Ascending aorta (tissue), 2 donors: ENCODE measurements at regions not wholly inside any gene's neighbourhood (a gene's known extent, or its start where the extent isn't known, plus 50 kb on each side); places are given as distances from the start of the nearest gene placed in this dataset.

ENCODE experiments used
- DNase-seq, 2 donors: peaks; one replicate each; pipeline ENCODE4 v3.0.0-alpha.2; 2019; ENCODE audit warnings: low spot score in 2 of 2
- H3K27ac ChIP-seq, 2 donors: fragments of 200-600 bp; sonication (generic); one replicate each; pipeline ENCODE4 v1.5.1; 2016 to 2017; ENCODE audit warnings: mild to moderate bottlenecking in 1 of 2
- H3K27me3 ChIP-seq: fragments of 200-600 bp; sonication (generic); one replicate; pipeline ENCODE4 v1.5.1; 2017
- H3K36me3 ChIP-seq, 2 donors: fragments of 200-600 bp; sonication (generic); one replicate each; pipeline ENCODE4 v1.5.1; 2016
- H3K4me1 ChIP-seq, 2 donors: fragments of 200-600 bp; sonication (generic); one replicate each; pipeline ENCODE4 v1.5.1; 2016 to 2017; ENCODE audit warnings: mild to moderate bottlenecking in 1 of 2
- H3K4me3 ChIP-seq, 2 donors: fragments of 200-600 bp; sonication (generic); one replicate each; pipeline ENCODE4 v1.5.1; 2016 to 2017; ENCODE audit warnings: mild to moderate bottlenecking in 1 of 2
- H3K9me3 ChIP-seq, 2 donors: fragments of 200-600 bp; sonication (generic); one replicate each; pipeline ENCODE4 v1.5.1; 2016
- intact Hi-C: fragments of 100-400 bp; cut with DNase I; formaldehyde crosslinking; loops from one replicate; pipeline ENCODE4 v1.15.1; 2023
- TF ChIP-seq, protein P1 (sequence below), 3 experiments: fragments of 200-600 bp in 2 of 3; fragments of 450-650 bp in 1 of 3; sonication (generic) in 2 of 3; IDR thresholded peaks; one replicate each; pipeline ENCODE4 v1.5.1; 2016 to 2019; ENCODE audit warnings: antibody characterized with exemption in 3 of 3, mild to moderate bottlenecking in 1 of 3, moderate library complexity in 1 of 3

DNA sequence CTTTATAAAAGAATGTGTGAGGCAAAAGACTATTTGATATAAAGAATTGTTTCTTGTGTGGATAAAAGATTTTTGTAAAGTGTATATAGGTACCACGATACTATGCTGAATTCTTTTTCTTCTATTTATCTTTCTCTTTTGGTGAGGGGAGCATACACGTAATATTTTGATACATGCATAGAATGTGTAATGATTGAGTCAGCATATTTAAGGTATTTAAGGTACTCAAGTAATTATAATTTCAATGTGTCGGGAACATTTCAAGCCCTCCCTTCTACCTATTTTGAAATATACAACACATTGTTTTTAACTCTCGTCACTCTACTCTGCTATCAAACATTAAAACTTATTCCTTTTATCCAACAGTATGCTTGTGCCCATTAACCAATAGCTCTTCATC is 1221.6 kb upstream of the PHF14 start:
- Histone ChIP-seq H3K36me3 (no peaks in the 10 kb centered on the region), H3K27me3 (no peaks in the 10 kb centered on the region), H3K9me3 (no peaks in the 10 kb centered on the region), H3K4me1 (no peaks in the 10 kb centered on the region), H3K27ac (no peak overlapping the region), H3K4me3 (no peak overlapping the region)
- TF ChIP-seq, protein P1, sequence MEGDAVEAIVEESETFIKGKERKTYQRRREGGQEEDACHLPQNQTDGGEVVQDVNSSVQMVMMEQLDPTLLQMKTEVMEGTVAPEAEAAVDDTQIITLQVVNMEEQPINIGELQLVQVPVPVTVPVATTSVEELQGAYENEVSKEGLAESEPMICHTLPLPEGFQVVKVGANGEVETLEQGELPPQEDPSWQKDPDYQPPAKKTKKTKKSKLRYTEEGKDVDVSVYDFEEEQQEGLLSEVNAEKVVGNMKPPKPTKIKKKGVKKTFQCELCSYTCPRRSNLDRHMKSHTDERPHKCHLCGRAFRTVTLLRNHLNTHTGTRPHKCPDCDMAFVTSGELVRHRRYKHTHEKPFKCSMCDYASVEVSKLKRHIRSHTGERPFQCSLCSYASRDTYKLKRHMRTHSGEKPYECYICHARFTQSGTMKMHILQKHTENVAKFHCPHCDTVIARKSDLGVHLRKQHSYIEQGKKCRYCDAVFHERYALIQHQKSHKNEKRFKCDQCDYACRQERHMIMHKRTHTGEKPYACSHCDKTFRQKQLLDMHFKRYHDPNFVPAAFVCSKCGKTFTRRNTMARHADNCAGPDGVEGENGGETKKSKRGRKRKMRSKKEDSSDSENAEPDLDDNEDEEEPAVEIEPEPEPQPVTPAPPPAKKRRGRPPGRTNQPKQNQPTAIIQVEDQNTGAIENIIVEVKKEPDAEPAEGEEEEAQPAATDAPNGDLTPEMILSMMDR (IDR thresholded peaks at IDR 0.05): no peak
- DNase-seq: no peak
- intact Hi-C loops: no loop called here

DNA sequence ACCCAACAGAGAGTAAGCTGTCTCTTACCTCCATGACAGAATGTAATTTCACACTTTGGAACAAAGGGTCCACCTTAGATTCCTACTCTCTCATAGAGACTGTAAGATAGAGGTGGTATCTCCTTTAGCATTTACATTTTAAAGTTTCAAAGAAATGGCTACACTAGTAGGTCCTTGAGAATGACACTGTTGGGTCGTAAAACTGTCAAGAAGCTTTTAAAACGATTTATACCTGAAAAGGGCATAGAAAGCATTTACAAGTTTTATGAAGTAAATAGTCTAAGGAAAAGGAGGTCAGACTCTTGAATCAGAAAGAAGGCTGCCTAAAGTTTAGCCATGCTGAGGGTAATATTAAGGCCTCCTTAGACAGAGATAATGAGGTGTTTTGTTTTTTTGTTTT is 1212.4 kb upstream of the PHF14 start:
- DNase-seq: no peak
- Histone ChIP-seq H3K36me3 (no peaks in the 10 kb centered on the region), H3K9me3 (no peaks in the 10 kb centered on the region), H3K4me1 (no peaks in the 10 kb centered on the region), H3K4me3 (no peak overlapping the region), H3K27ac (no peak overlapping the region), H3K27me3 (no peaks in the 10 kb centered on the region)
- TF ChIP-seq, protein P1 (IDR thresholded peaks at IDR 0.05): no peak
- intact Hi-C loops: no loop called here

DNA sequence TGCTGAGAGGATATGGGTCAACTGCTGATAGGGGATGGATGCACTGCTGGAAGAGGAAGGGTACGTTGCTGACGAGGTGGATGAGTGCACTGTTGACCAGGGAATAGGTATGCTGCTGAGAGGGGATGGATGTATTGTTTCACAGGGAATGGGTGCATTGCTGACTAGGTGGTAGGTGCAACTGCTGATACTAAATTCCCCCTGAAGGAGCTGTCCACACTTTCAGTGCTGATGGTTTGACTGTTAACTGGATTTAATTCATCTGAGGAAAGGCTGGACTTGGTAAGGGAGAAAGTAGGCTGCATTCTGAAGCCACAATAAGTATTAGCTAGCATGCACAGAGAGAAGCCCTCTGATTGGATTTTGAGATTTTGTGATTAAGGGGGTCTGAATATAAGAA is 1196.8 kb upstream of the PHF14 start:
- no peaks in the 10 kb centered on the region for H3K9me3 ChIP-seq
- DNase-seq: no peak
- H3K36me3 ChIP-seq: no peaks in the 10 kb centered on the region
- TF ChIP-seq, protein P1 (IDR thresholded peaks at IDR 0.05): no peak
- intact Hi-C loops: no loop called here
- no peaks in the 10 kb centered on the region for H3K27me3 ChIP-seq
- no peaks in the 10 kb centered on the region for H3K4me1 ChIP-seq
- no peak overlapping the region for H3K27ac ChIP-seq
- H3K4me3 ChIP-seq: no peak overlapping the region

DNA sequence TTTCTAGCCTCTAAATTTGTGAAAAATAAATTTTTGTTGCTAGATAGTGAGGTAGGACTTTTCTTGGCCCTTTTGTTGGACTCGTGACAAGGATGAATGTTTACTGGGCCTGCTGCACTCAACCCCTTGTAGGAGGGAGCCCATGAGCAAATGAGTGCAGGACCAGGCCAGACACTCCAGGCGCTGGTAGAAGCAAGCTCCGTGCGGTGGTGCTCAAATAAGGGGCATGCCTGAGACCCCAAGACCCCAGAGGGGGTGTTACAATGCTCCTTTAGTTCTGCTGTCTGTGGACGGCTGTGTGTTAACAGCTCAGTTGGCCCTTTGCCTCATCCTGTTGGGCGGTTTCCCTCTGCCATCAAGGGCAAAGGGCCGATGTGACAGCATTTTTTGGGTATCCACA is 1195.3 kb upstream of the PHF14 start:
- no peak for DNase-seq
- no peaks in the 10 kb centered on the region for H3K36me3 ChIP-seq
- no peak overlapping the region for H3K4me3 ChIP-seq
- H3K4me1 ChIP-seq: no peaks in the 10 kb centered on the region
- no peaks in the 10 kb centered on the region for H3K27me3 ChIP-seq
- intact Hi-C loops: no loop called here
- TF ChIP-seq, protein P1 (IDR thresholded peaks at IDR 0.05): no peak
- no peak overlapping the region for H3K27ac ChIP-seq
- H3K9me3 ChIP-seq: no peaks in the 10 kb centered on the region

DNA sequence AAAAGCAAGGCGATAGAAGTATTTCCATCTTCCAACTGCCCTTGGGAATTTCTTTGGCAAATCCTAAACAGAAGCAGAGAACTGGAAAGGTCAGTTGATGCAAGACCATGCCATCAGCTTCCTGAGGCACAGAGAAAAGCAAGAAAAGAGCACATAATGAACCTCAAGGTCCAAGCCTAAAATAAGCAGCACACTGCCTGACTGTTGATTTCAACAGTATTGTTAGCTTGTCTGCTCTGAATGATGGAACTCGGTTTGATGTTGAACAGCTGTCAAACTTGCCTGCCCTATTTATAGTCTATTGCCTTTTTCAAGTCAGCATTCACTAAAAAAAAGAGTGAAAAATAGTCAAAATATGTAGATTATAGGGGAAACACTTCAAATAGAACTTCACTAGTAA is 1192.0 kb upstream of the PHF14 start:
- Histone ChIP-seq H3K36me3 (no peaks in the 10 kb centered on the region), H3K4me3 (no peak overlapping the region), H3K9me3 (no peaks in the 10 kb centered on the region), H3K27ac (no peak overlapping the region), H3K4me1 (no peaks in the 10 kb centered on the region), H3K27me3 (no peaks in the 10 kb centered on the region)
- TF ChIP-seq, protein P1 (IDR thresholded peaks at IDR 0.05): no peak
- intact Hi-C loops: no loop called here
- DNase-seq: no peak

DNA sequence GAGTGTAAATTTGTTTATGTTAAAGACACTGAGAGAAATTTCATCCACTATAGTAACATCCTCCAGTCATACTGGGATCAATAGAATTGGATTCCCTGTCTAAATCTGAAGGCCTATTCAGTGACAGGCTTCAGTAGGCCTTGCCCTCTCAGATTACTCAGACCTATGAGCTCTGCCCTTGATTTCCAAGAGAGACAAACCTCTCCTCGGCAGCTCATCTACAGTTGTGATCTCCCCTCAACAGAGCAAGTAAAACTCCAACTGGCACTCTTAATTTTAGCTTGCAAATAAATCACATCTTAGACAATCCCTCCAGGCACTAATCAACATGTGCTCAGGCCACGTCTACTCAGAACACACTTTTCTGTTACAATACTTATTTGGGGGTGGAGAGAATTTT is 1191.4 kb upstream of the PHF14 start:
- intact Hi-C loops: no loop called here
- no peak for DNase-seq
- no peaks in the 10 kb centered on the region for H3K27me3 ChIP-seq
- H3K9me3 ChIP-seq: no peaks in the 10 kb centered on the region
- H3K4me1 ChIP-seq: no peaks in the 10 kb centered on the region
- TF ChIP-seq, protein P1 (IDR thresholded peaks at IDR 0.05): no peak
- H3K36me3 ChIP-seq: no peaks in the 10 kb centered on the region
- H3K27ac ChIP-seq: no peak overlapping the region
- H3K4me3 ChIP-seq: no peak overlapping the region
